Liver (tissue), 3 donors: ENCODE measurements at regions not wholly inside any gene's neighbourhood (a gene's known extent, or its start where the extent isn't known, plus 50 kb on each side); places are given as distances from the start of the nearest gene placed in this dataset.

ENCODE experiments used
- ATF3 ChIP-seq: IDR thresholded peaks from 2 replicates; pipeline ENCODE4 v1.6.1; 2016; ENCODE audit warnings: antibody characterized with exemption
- GABPA ChIP-seq, 2 donors: IDR thresholded peaks in 1 of 2; conservative IDR thresholded peaks in 1 of 2; 2 replicates each; pipeline ENCODE4 v1.6.1; 2016; ENCODE audit warnings: antibody characterized with exemption in 2 of 2, mild to moderate bottlenecking in 1 of 2, moderate library complexity in 1 of 2
- HNF4G ChIP-seq: IDR thresholded peaks from 2 replicates; pipeline ENCODE4 v1.6.1; 2016; ENCODE audit warnings: antibody characterized with exemption
- JUND ChIP-seq, 2 donors: IDR thresholded peaks; 2 replicates each; pipeline ENCODE4 v1.6.1; 2016; ENCODE audit warnings: antibody characterized with exemption in 2 of 2
- SP1 ChIP-seq: IDR thresholded peaks from 2 replicates; pipeline ENCODE4 v1.6.1; 2018; ENCODE audit warnings: antibody characterized with exemption, mild to moderate bottlenecking
- TAF1 ChIP-seq: conservative IDR thresholded peaks from 2 replicates; pipeline ENCODE4 v1.6.1; 2016; ENCODE audit warnings: antibody characterized with exemption, mild to moderate bottlenecking
- YY1 ChIP-seq: IDR thresholded peaks from 2 replicates; pipeline ENCODE4 v1.6.1; 2016; ENCODE audit warnings: antibody characterized with exemption, mild to moderate bottlenecking
- TF ChIP-seq, protein P1 (sequence below): fragments of 150-350 bp; IDR thresholded peaks from 2 replicates; pipeline ENCODE4 v1.5.1; 2017; ENCODE audit warnings: improper control_type of control experiment, low read depth, low read length; ENCODE audit not compliant: missing input control
- TF ChIP-seq, protein P2 (sequence below): IDR thresholded peaks from 2 replicates; pipeline ENCODE4 v1.6.1; 2016; ENCODE audit warnings: antibody characterized with exemption
- TF ChIP-seq, protein P3 (sequence below): IDR thresholded peaks from 2 replicates; pipeline ENCODE4 v1.6.1; 2016; ENCODE audit warnings: antibody characterized with exemption, mild to moderate bottlenecking
- TF ChIP-seq, protein P4 (sequence below): IDR thresholded peaks from 2 replicates; pipeline ENCODE4 v1.6.1; 2016; ENCODE audit warnings: antibody characterized with exemption
- donor health status: healthy.
- donor health status: healthy.

GRCh38 chr1:62371375-62371774 lies 52.1 kb upstream of the KANK4 start:
- TF ChIP-seq, protein P1, sequence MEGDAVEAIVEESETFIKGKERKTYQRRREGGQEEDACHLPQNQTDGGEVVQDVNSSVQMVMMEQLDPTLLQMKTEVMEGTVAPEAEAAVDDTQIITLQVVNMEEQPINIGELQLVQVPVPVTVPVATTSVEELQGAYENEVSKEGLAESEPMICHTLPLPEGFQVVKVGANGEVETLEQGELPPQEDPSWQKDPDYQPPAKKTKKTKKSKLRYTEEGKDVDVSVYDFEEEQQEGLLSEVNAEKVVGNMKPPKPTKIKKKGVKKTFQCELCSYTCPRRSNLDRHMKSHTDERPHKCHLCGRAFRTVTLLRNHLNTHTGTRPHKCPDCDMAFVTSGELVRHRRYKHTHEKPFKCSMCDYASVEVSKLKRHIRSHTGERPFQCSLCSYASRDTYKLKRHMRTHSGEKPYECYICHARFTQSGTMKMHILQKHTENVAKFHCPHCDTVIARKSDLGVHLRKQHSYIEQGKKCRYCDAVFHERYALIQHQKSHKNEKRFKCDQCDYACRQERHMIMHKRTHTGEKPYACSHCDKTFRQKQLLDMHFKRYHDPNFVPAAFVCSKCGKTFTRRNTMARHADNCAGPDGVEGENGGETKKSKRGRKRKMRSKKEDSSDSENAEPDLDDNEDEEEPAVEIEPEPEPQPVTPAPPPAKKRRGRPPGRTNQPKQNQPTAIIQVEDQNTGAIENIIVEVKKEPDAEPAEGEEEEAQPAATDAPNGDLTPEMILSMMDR = no peak
- TF ChIP-seq TAF1 (no peak), YY1 (no peak), SP1 (no peak), GABPA (IDR thresholded peaks at IDR 0.05 in 1 of 2, conservative IDR thresholded peaks at IDR 0.05 in 1 of 2) (no peak), ATF3 (no peak), JUND (IDR thresholded peaks at IDR 0.05) (no peak), HNF4G (no peak)
- TF ChIP-seq, protein P2, sequence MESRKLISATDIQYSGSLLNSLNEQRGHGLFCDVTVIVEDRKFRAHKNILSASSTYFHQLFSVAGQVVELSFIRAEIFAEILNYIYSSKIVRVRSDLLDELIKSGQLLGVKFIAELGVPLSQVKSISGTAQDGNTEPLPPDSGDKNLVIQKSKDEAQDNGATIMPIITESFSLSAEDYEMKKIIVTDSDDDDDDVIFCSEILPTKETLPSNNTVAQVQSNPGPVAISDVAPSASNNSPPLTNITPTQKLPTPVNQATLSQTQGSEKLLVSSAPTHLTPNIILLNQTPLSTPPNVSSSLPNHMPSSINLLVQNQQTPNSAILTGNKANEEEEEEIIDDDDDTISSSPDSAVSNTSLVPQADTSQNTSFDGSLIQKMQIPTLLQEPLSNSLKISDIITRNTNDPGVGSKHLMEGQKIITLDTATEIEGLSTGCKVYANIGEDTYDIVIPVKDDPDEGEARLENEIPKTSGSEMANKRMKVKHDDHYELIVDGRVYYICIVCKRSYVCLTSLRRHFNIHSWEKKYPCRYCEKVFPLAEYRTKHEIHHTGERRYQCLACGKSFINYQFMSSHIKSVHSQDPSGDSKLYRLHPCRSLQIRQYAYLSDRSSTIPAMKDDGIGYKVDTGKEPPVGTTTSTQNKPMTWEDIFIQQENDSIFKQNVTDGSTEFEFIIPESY = no peak
- TF ChIP-seq, protein P3, sequence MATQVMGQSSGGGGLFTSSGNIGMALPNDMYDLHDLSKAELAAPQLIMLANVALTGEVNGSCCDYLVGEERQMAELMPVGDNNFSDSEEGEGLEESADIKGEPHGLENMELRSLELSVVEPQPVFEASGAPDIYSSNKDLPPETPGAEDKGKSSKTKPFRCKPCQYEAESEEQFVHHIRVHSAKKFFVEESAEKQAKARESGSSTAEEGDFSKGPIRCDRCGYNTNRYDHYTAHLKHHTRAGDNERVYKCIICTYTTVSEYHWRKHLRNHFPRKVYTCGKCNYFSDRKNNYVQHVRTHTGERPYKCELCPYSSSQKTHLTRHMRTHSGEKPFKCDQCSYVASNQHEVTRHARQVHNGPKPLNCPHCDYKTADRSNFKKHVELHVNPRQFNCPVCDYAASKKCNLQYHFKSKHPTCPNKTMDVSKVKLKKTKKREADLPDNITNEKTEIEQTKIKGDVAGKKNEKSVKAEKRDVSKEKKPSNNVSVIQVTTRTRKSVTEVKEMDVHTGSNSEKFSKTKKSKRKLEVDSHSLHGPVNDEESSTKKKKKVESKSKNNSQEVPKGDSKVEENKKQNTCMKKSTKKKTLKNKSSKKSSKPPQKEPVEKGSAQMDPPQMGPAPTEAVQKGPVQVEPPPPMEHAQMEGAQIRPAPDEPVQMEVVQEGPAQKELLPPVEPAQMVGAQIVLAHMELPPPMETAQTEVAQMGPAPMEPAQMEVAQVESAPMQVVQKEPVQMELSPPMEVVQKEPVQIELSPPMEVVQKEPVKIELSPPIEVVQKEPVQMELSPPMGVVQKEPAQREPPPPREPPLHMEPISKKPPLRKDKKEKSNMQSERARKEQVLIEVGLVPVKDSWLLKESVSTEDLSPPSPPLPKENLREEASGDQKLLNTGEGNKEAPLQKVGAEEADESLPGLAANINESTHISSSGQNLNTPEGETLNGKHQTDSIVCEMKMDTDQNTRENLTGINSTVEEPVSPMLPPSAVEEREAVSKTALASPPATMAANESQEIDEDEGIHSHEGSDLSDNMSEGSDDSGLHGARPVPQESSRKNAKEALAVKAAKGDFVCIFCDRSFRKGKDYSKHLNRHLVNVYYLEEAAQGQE = no peak
- TF ChIP-seq, protein P4, sequence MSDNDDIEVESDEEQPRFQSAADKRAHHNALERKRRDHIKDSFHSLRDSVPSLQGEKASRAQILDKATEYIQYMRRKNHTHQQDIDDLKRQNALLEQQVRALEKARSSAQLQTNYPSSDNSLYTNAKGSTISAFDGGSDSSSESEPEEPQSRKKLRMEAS = no peak
